Keratinocyte (primary cell): ENCODE measurements at regions not wholly inside any gene's neighbourhood (a gene's known extent, or its start where the extent isn't known, plus 50 kb on each side); places are given as distances from the start of the nearest gene placed in this dataset.

Source experiments
- DNase-seq: peaks from one replicate; pipeline ENCODE4 v3.0.0-alpha.2; 2011; ENCODE audit warnings: low read depth, missing footprints, low spot score
- FAIRE-seq: peaks from 2 replicates; lab custom pipeline; 2011; peaks lifted over from hg19 to GRCh38; lab: Jason Lieb, UNC
- H2AFZ ChIP-seq: 2 replicates; pipeline ENCODE4 v1.6.0; 2012; ENCODE audit warnings: low read length, control low read depth, inconsistent platforms; ENCODE audit not compliant: control insufficient read depth
- H3K27ac ChIP-seq: 2 replicates; pipeline ENCODE4 v1.5.1; 2011; ENCODE audit warnings: low read length; ENCODE audit not compliant: control insufficient read depth, insufficient read depth
- H3K27me3 ChIP-seq: 3 replicates; pipeline ENCODE4 v1.6.0; 2011; ENCODE audit warnings: low read length; ENCODE audit not compliant: control insufficient read depth, insufficient read depth; ENCODE audit errors: extremely low read depth
- H3K36me3 ChIP-seq, 2 experiments: 2 replicates in 1 of 2; 3 replicates in 1 of 2; pipeline ENCODE4 v1.5.1; 2011; ENCODE audit warnings: low read length in 2 of 2, mild to moderate bottlenecking in 1 of 2; ENCODE audit not compliant: control insufficient read depth in 2 of 2, insufficient read depth in 2 of 2; ENCODE audit errors: extremely low read depth in 1 of 2
- H3K4me1 ChIP-seq: 3 replicates; pipeline ENCODE4 v1.5.1; 2011; ENCODE audit warnings: low read length; ENCODE audit not compliant: control insufficient read depth, insufficient read depth; ENCODE audit errors: extremely low read depth
- H3K4me2 ChIP-seq: 3 replicates; pipeline ENCODE4 v1.6.0; 2011; ENCODE audit warnings: low read depth, low read length; ENCODE audit not compliant: control insufficient read depth, insufficient read depth; ENCODE audit errors: extremely low read depth
- H3K4me3 ChIP-seq, 3 experiments: fragments of 200-600 bp in 1 of 3; sonication (generic) in 1 of 3; 2 replicates in 2 of 3; 3 replicates in 1 of 3; pipeline ENCODE4 v1.5.1; 2011 to 2016; ENCODE audit warnings: low read length in 3 of 3, mild to moderate bottlenecking in 3 of 3, control low read depth in 2 of 3, inconsistent platforms in 1 of 3, low read depth in 1 of 3, mixed read lengths in 1 of 3, mixed run types in 1 of 3, moderate library complexity in 1 of 3; ENCODE audit not compliant: control insufficient read depth in 2 of 3, insufficient read depth in 2 of 3; ENCODE audit errors: extremely low read depth in 1 of 3
- H3K79me2 ChIP-seq: 2 replicates; pipeline ENCODE4 v1.6.0; 2012; ENCODE audit warnings: low read length; ENCODE audit not compliant: control insufficient read depth, insufficient read depth
- H3K9ac ChIP-seq: 3 replicates; pipeline ENCODE4 v1.6.0; 2011; ENCODE audit warnings: low read length; ENCODE audit not compliant: control insufficient read depth, insufficient read depth; ENCODE audit errors: extremely low read depth
- H3K9me1 ChIP-seq: 3 replicates; pipeline ENCODE4 v1.6.0; 2011; ENCODE audit warnings: low read length; ENCODE audit not compliant: control insufficient read depth, insufficient read depth; ENCODE audit errors: extremely low read depth
- H3K9me3 ChIP-seq: 2 replicates; pipeline ENCODE4 v1.5.1; 2012; ENCODE audit warnings: low read depth, low read length; ENCODE audit not compliant: control insufficient read depth
- H4K20me1 ChIP-seq: 3 replicates; pipeline ENCODE4 v1.6.0; 2011; ENCODE audit warnings: low read length; ENCODE audit not compliant: control insufficient read depth, insufficient read depth; ENCODE audit errors: extremely low read depth
- CTCF ChIP-seq, 3 experiments: IDR thresholded peaks in 1 of 3; conservative IDR thresholded peaks in 1 of 3; optimal IDR thresholded peaks in 1 of 3; 2 replicates in 2 of 3; 3 replicates in 1 of 3; pipeline versions ENCODE3 to v1.5.1; 2011; ENCODE audit warnings: low read length in 3 of 3, mild to moderate bottlenecking in 3 of 3, moderate library complexity in 2 of 3, control low read depth in 1 of 3, inconsistent platforms in 1 of 3; ENCODE audit not compliant: insufficient read depth in 2 of 3; ENCODE audit errors: extremely low read depth in 1 of 3
- EZH2 ChIP-seq: IDR thresholded peaks from one replicate; pipeline ENCODE4 v1.6.1; 2012; ENCODE audit warnings: inconsistent platforms, mild to moderate bottlenecking, low read length, moderate library complexity
- dilution Hi-C: fragments of 300-500 bp; cut with MboI; formaldehyde crosslinking; loops from one replicate; pipeline ENCODE4 v1.7.0; 2020; ENCODE audit warnings: low sequenced_read_pairs; ENCODE audit not compliant: extremely low pct_ligation_motif_present

GRCh38 chr4:19300213-19300612, 951.5 kb upstream of the SLIT2 start:
- FAIRE-seq (no peak), DNase-seq (no peak)
- dilution Hi-C loops: no loop called here
- Histone ChIP-seq H4K20me1 (no peaks in the 10 kb centered on the region), H2AFZ (no peak overlapping the region), H3K79me2 (no peaks in the 10 kb centered on the region), H3K9me1 (no peaks in the 10 kb centered on the region), H3K27me3 (no peaks in the 10 kb centered on the region), H3K36me3 (no peaks in the 10 kb centered on the region), H3K9ac (no peak overlapping the region), H3K4me1 (no peaks in the 10 kb centered on the region), H3K9me3 (no peaks in the 10 kb centered on the region), H3K27ac (no peak overlapping the region), H3K4me2 (no peak overlapping the region), H3K4me3 (no peak overlapping the region)
- no peak for TF ChIP-seq EZH2
- TF ChIP-seq CTCF (optimal IDR thresholded peaks at IDR 0.05 in 1 of 3, IDR thresholded peaks at IDR 0.05 in 1 of 3, conservative IDR thresholded peaks at IDR 0.05 in 1 of 3; ENCODE audit: extremely low read depth in 1 of 3, insufficient read depth in 2 of 3, low read length in 3 of 3): no peak

DNA sequence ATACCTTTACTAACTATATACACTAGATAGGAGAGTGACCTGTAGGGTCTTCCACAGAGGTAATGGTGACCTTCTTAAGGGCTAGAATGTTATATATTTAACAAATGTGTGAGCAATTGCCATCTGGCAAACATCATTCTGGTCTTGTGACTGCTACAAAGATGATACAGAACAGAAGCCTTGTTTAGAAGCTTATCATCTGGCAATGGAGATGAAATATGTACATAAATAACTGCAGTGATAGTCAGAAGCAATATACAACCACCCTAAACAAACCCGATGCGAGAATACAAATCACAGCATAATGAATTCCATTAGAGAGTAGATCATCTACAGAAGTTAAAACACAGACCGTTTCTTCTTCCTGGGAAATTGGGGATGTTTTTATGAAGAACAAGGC, 952.7 kb upstream of the SLIT2 start:
- Histone ChIP-seq H3K27ac (no peak overlapping the region), H3K9me1 (no peaks in the 10 kb centered on the region), H3K27me3 (no peaks in the 10 kb centered on the region), H3K9me3 (no peaks in the 10 kb centered on the region), H3K36me3 (no peaks in the 10 kb centered on the region), H3K9ac (no peak overlapping the region), H3K4me3 (no peak overlapping the region), H3K79me2 (no peaks in the 10 kb centered on the region), H3K4me1 (no peaks in the 10 kb centered on the region), H3K4me2 (no peak overlapping the region), H2AFZ (no peak overlapping the region), H4K20me1 (no peaks in the 10 kb centered on the region)
- dilution Hi-C loops: no loop called here
- FAIRE-seq (no peak), DNase-seq (no peak)
- no peak for TF ChIP-seq CTCF (optimal IDR thresholded peaks at IDR 0.05 in 1 of 3, IDR thresholded peaks at IDR 0.05 in 1 of 3, conservative IDR thresholded peaks at IDR 0.05 in 1 of 3; ENCODE audit: extremely low read depth in 1 of 3, insufficient read depth in 2 of 3, low read length in 3 of 3)
- TF ChIP-seq EZH2: no peak
